Ovary (tissue), 7 donors: ENCODE measurements at regions not wholly inside any gene's neighbourhood (a gene's known extent, or its start where the extent isn't known, plus 50 kb on each side); places are given as distances from the start of the nearest gene placed in this dataset.

Source experiments
- DNase-seq, 5 donors: peaks; one replicate each; pipeline ENCODE4 v3.0.0-alpha.2; 2019 to 2020
- H3K27ac ChIP-seq, 2 donors: fragments of 200-600 bp; one replicate each; pipeline versions ENCODE4 v1.5.1 to v1.8.0; 2019 to 2022
- H3K27me3 ChIP-seq: fragments of 200-600 bp; one replicate; pipeline ENCODE4 v1.8.0; 2022
- H3K36me3 ChIP-seq: fragments of 200-600 bp; sonication (generic); one replicate; pipeline ENCODE4 v1.5.1; 2019
- H3K4me1 ChIP-seq: one replicate; pipeline ENCODE4 v1.8.1; 2013; ENCODE audit warnings: mild to moderate bottlenecking, moderate library complexity; ENCODE audit not compliant: insufficient read depth
- H3K4me3 ChIP-seq: fragments of 200-600 bp; sonication (generic); one replicate; pipeline ENCODE4 v1.5.1; 2017
- H3K9me3 ChIP-seq, 2 donors: fragments of 200-600 bp in 1 of 2; sonication (generic) in 1 of 2; one replicate each; pipeline versions ENCODE4 v1.5.1 to v1.8.1; 2013 to 2019; ENCODE audit warnings: mild to moderate bottlenecking in 1 of 2, moderate library complexity in 1 of 2
- CTCF ChIP-seq, 3 donors: fragments of 450-650 bp in 2 of 3; fragments of 200-600 bp in 1 of 3; IDR thresholded peaks; one replicate each; pipeline versions ENCODE4 v1.5.1 to v1.8.0; 2016 to 2022; ENCODE audit warnings: antibody characterized with exemption in 3 of 3, mild to moderate bottlenecking in 1 of 3
- EP300 ChIP-seq: sonication (generic); formaldehyde crosslinking; IDR thresholded peaks from one replicate; pipeline ENCODE4 v1.6.1; 2017; ENCODE audit warnings: antibody characterized with exemption
- POLR2A ChIP-seq: fragments of 450-650 bp; IDR thresholded peaks from one replicate; pipeline ENCODE4 v1.6.1; 2017; ENCODE audit warnings: antibody characterized with exemption, mild to moderate bottlenecking, moderate library complexity
- WGBS, 3 donors: extraction: QIAGEN DNeasy Blood & Tissue Kit in 1 of 3; methylation state at CpG; one replicate each; pipeline versions ENCODE4 v1.1.5 to v1.1.7; 2013 to 2017; 5-methylcytosine and 5-hydroxymethylcytosine counted together
- intact Hi-C, 4 donors: fragments of 100-400 bp; cut with DNase I; formaldehyde crosslinking; loops; one replicate each; pipeline versions ENCODE4 v1.11.0 to v1.15.1; 2022 to 2023
- donor health status: DM: no; HTN: no; CAD: no; lungs with moderate emphysema.
- donor health status: DM: no; HTN: no; CAD: no.
- donor health status: Bipolar disorder and iron deficiency.
- donor health status: DM: no; HTN: no; CAD: no.
- donor health status: DM: yes; HTN: yes; CAD: no.

- no peaks in the 10 kb centered on the region for H3K27me3 ChIP-seq
Measured at GRCh38 chr5:164253764-164254163, 748.3 kb downstream of the MAT2B start.

GRCh38 chr5:164255598-164256213, 750.3 kb downstream of the MAT2B start:
- DNase-seq, result no peak
- WGBS, 3 donors, result 69 to 76% (median 71%) methylated on average over 3 of the region's 3 CpGs

More at GRCh38 chr5:164253764-164254163, 748.3 kb downstream of the MAT2B start:
- intact Hi-C loops, result no loop called here
- no peaks in the 10 kb centered on the region for H3K9me3 ChIP-seq
- H3K4me1 ChIP-seq, result no peaks in the 10 kb centered on the region
- no peak overlapping the region for H3K27ac ChIP-seq
- DNase-seq, result no peak
- 89 to 91% (median 90%) methylated on average over 3 of the region's 3 CpGs for WGBS, 3 donors
- no peaks in the 10 kb centered on the region for H3K36me3 ChIP-seq
- H3K4me3 ChIP-seq, result no peak overlapping the region
- no peak for TF ChIP-seq EP300

GRCh38 chr5:164256351-164256750, 750.9 kb downstream of the MAT2B start:
- no peak for TF ChIP-seq CTCF (IDR thresholded peaks at IDR 0.05)
- no peak for TF ChIP-seq POLR2A
- TF ChIP-seq EP300, result no peak
- 86 to 88% (median 86%) methylated on average over 1 of the region's 1 CpG for WGBS, 3 donors
- no peak for DNase-seq
- intact Hi-C loops, result no loop called here
- no peaks in the 10 kb centered on the region for H3K4me1 ChIP-seq
- H3K36me3 ChIP-seq, result no peaks in the 10 kb centered on the region
- H3K4me3 ChIP-seq, result no peak overlapping the region
- no peak overlapping the region for H3K27ac ChIP-seq
- no peaks in the 10 kb centered on the region for H3K27me3 ChIP-seq
- H3K9me3 ChIP-seq, result no peaks in the 10 kb centered on the region

More at GRCh38 chr5:164255598-164256213, 750.3 kb downstream of the MAT2B start:
- Histone ChIP-seq H3K36me3 (no peaks in the 10 kb centered on the region), H3K27ac (no peak overlapping the region), H3K9me3 (no peaks in the 10 kb centered on the region), H3K4me1 (no peaks in the 10 kb centered on the region), H3K4me3 (no peak overlapping the region), H3K27me3 (no peaks in the 10 kb centered on the region)
- no peak for TF ChIP-seq CTCF (IDR thresholded peaks at IDR 0.05)
- TF ChIP-seq POLR2A, result no peak
- TF ChIP-seq EP300, result no peak
- intact Hi-C loops, result no loop called here

- H3K27me3 ChIP-seq, result no peaks in the 10 kb centered on the region
- no peaks in the 10 kb centered on the region for H3K9me3 ChIP-seq
- H3K36me3 ChIP-seq, result no peaks in the 10 kb centered on the region
- TF ChIP-seq EP300 (no peak), CTCF (IDR thresholded peaks at IDR 0.05) (no peak), POLR2A (no peak)
- DNase-seq, result no peak
- no peak overlapping the region for H3K27ac ChIP-seq
- no peak overlapping the region for H3K4me3 ChIP-seq
- intact Hi-C loops, result no loop called here
- 91 to 94% (median 92%) methylated on average over 2 of the region's 2 CpGs for WGBS, 3 donors
- no peaks in the 10 kb centered on the region for H3K4me1 ChIP-seq
Measured at GRCh38 chr5:164256954-164257353, 751.5 kb downstream of the MAT2B start.

- no peaks in the 10 kb centered on the region for H3K9me3 ChIP-seq
- H3K4me1 ChIP-seq, result no peaks in the 10 kb centered on the region
- H3K4me3 ChIP-seq, result no peak overlapping the region
- H3K27me3 ChIP-seq, result no peaks in the 10 kb centered on the region
- no peak overlapping the region for H3K27ac ChIP-seq
- intact Hi-C loops, result no loop called here
- no peaks in the 10 kb centered on the region for H3K36me3 ChIP-seq
- DNase-seq, result no peak
- TF ChIP-seq POLR2A (no peak), EP300 (no peak), CTCF (IDR thresholded peaks at IDR 0.05) (no peak)
- 14 to 26% (median 15%) methylated on average over 1 of the region's 1 CpG for WGBS, 3 donors
Measured at GRCh38 chr5:164265566-164265965, 760.1 kb downstream of the MAT2B start.
